Liver (tissue), 8 donors: ENCODE measurements at regions not wholly inside any gene's neighbourhood (a gene's known extent, or its start where the extent isn't known, plus 50 kb on each side); places are given as distances from the start of the nearest gene placed in this dataset.

Source experiments
- DNase-seq: peaks from one replicate; pipeline ENCODE4 v3.0.0-alpha.2; 2017; ENCODE audit warnings: low spot score
- H3K27ac ChIP-seq, 2 donors: one replicate each; pipeline ENCODE4 v1.7.0; 2013; ENCODE audit warnings: inconsistent platforms in 2 of 2, low read length in 2 of 2, control low read depth in 1 of 2, low read depth in 1 of 2, mild to moderate bottlenecking in 1 of 2
- H3K27me3 ChIP-seq, 4 donors: one replicate each; pipeline versions ENCODE4 v1.6.1 to v1.7.0; 2013; ENCODE audit warnings: low read length in 3 of 4, inconsistent platforms in 1 of 4, mild to moderate bottlenecking in 1 of 4, moderate library complexity in 1 of 4; ENCODE audit not compliant: control insufficient read depth in 4 of 4, insufficient read depth in 4 of 4
- H3K36me3 ChIP-seq, 4 donors: one replicate each; pipeline versions ENCODE4 v1.6.1 to v1.7.0; 2013; ENCODE audit warnings: low read length in 3 of 4, mild to moderate bottlenecking in 3 of 4, low read depth in 1 of 4, moderate library complexity in 1 of 4; ENCODE audit not compliant: control insufficient read depth in 4 of 4, insufficient read depth in 3 of 4
- H3K4me1 ChIP-seq, 4 donors: one replicate each; pipeline versions ENCODE4 v1.6.1 to v1.7.0; 2013; ENCODE audit warnings: low read length in 3 of 4, mild to moderate bottlenecking in 3 of 4, moderate library complexity in 1 of 4; ENCODE audit not compliant: control insufficient read depth in 4 of 4, insufficient read depth in 4 of 4
- H3K4me3 ChIP-seq, 3 donors: one replicate each; pipeline versions ENCODE4 v1.6.1 to v1.7.0; 2013; ENCODE audit warnings: low read length in 3 of 3, control low read depth in 1 of 3, low read depth in 1 of 3, mild to moderate bottlenecking in 1 of 3
- H3K9ac ChIP-seq, 2 donors: one replicate each; pipeline ENCODE4 v1.7.0; 2013; ENCODE audit warnings: low read length in 2 of 2, mild to moderate bottlenecking in 2 of 2, moderate library complexity in 2 of 2, control low read depth in 1 of 2, low read depth in 1 of 2
- H3K9me3 ChIP-seq, 4 donors: one replicate each; pipeline versions ENCODE4 v1.6.1 to v1.7.0; 2013; ENCODE audit warnings: low read length in 3 of 4; ENCODE audit not compliant: control insufficient read depth in 4 of 4
- ATF3 ChIP-seq: IDR thresholded peaks from 2 replicates; pipeline ENCODE4 v1.6.1; 2016; ENCODE audit warnings: antibody characterized with exemption
- CTCF ChIP-seq: fragments of 150-350 bp; IDR thresholded peaks from 2 replicates; pipeline ENCODE4 v1.5.1; 2017; ENCODE audit warnings: improper control_type of control experiment, low read depth, low read length; ENCODE audit not compliant: missing input control
- EGR1 ChIP-seq, 2 donors: IDR thresholded peaks; 2 replicates each; pipeline ENCODE4 v1.6.1; 2016 to 2018; ENCODE audit warnings: antibody characterized with exemption in 2 of 2, low read depth in 2 of 2
- FOXA1 ChIP-seq: IDR thresholded peaks from 2 replicates; pipeline ENCODE4 v1.6.1; 2016; ENCODE audit warnings: antibody characterized with exemption
- FOXA2 ChIP-seq: IDR thresholded peaks from 2 replicates; pipeline ENCODE4 v1.6.1; 2016; ENCODE audit warnings: antibody characterized with exemption
- GABPA ChIP-seq, 2 donors: IDR thresholded peaks in 1 of 2; conservative IDR thresholded peaks in 1 of 2; 2 replicates each; pipeline ENCODE4 v1.6.1; 2016; ENCODE audit warnings: antibody characterized with exemption in 2 of 2, mild to moderate bottlenecking in 1 of 2, moderate library complexity in 1 of 2
- HNF4A ChIP-seq, 2 donors: conservative IDR thresholded peaks; 2 replicates each; pipeline ENCODE4 v1.6.1; 2016; ENCODE audit warnings: antibody characterized with exemption in 2 of 2, mild to moderate bottlenecking in 2 of 2
- HNF4G ChIP-seq: IDR thresholded peaks from 2 replicates; pipeline ENCODE4 v1.6.1; 2016; ENCODE audit warnings: antibody characterized with exemption
- JUND ChIP-seq, 2 donors: IDR thresholded peaks; 2 replicates each; pipeline ENCODE4 v1.6.1; 2016; ENCODE audit warnings: antibody characterized with exemption in 2 of 2
- MAX ChIP-seq: IDR thresholded peaks from 2 replicates; pipeline ENCODE4 v1.6.1; 2016; ENCODE audit warnings: antibody characterized with exemption
- NR2F2 ChIP-seq: IDR thresholded peaks from 2 replicates; pipeline ENCODE4 v1.6.1; 2016; ENCODE audit warnings: antibody characterized with exemption
- RAD21 ChIP-seq, 2 donors: IDR thresholded peaks; 2 replicates each; pipeline ENCODE4 v1.6.1; 2016; ENCODE audit warnings: antibody characterized with exemption in 2 of 2, mild to moderate bottlenecking in 2 of 2
- REST ChIP-seq: IDR thresholded peaks from 2 replicates; pipeline ENCODE4 v1.6.1; 2016; ENCODE audit warnings: antibody characterized with exemption, mild to moderate bottlenecking
- RXRA ChIP-seq, 2 donors: IDR thresholded peaks; 2 replicates each; pipeline ENCODE4 v1.6.1; 2017 to 2018; ENCODE audit warnings: antibody characterized with exemption in 2 of 2, mild to moderate bottlenecking in 1 of 2
- SP1 ChIP-seq: IDR thresholded peaks from 2 replicates; pipeline ENCODE4 v1.6.1; 2018; ENCODE audit warnings: antibody characterized with exemption, mild to moderate bottlenecking
- TAF1 ChIP-seq: conservative IDR thresholded peaks from 2 replicates; pipeline ENCODE4 v1.6.1; 2016; ENCODE audit warnings: antibody characterized with exemption, mild to moderate bottlenecking
- YY1 ChIP-seq: IDR thresholded peaks from 2 replicates; pipeline ENCODE4 v1.6.1; 2016; ENCODE audit warnings: antibody characterized with exemption, mild to moderate bottlenecking
- ZBTB33 ChIP-seq: IDR thresholded peaks from 2 replicates; pipeline ENCODE4 v1.6.1; 2016; ENCODE audit warnings: antibody characterized with exemption
- WGBS: extraction: QIAGEN DNeasy Blood & Tissue Kit; methylation state at CpG from one replicate; pipeline ENCODE4 v1.1.7; 2013; 5-methylcytosine and 5-hydroxymethylcytosine counted together
- donor health status: healthy.
- donor health status: healthy.
- donor health status: healthy.
- donor health status: healthy.
- donor health status: healthy.

GRCh38 chr15:81915990-81916389 is 129.8 kb downstream of the MEX3B start:
- H3K9ac ChIP-seq: no peak overlapping the region
- TF ChIP-seq FOXA1: no peak
- TF ChIP-seq CTCF: no peak
- TF ChIP-seq SP1: no peak
- no peak for TF ChIP-seq NR2F2
- no peak for TF ChIP-seq ATF3
- no peak for TF ChIP-seq FOXA2
- TF ChIP-seq MAX: no peak
- no peak for TF ChIP-seq YY1
- no peak for TF ChIP-seq GABPA (IDR thresholded peaks at IDR 0.05 in 1 of 2, conservative IDR thresholded peaks at IDR 0.05 in 1 of 2)
- TF ChIP-seq RAD21 (IDR thresholded peaks at IDR 0.05): no peak
- TF ChIP-seq RXRA (IDR thresholded peaks at IDR 0.05): no peak
- no peak for TF ChIP-seq HNF4G
- TF ChIP-seq ZBTB33: no peak
- no peak for TF ChIP-seq HNF4A (conservative IDR thresholded peaks at IDR 0.05)
- no peak for TF ChIP-seq REST
- TF ChIP-seq TAF1: no peak
- no peak for TF ChIP-seq JUND (IDR thresholded peaks at IDR 0.05)
- TF ChIP-seq EGR1 (IDR thresholded peaks at IDR 0.05; ENCODE audit: low read depth in 2 of 2): no peak
- no peak for DNase-seq
- peaks cover 0 to 13% (median 8%) of the 10 kb centered on the region in 4 donors for H3K9me3 ChIP-seq
- no peaks in the 10 kb centered on the region for H3K27me3 ChIP-seq
- no peak overlapping the region for H3K27ac ChIP-seq
- 93% methylated on average over 5 of the region's 5 CpGs for WGBS
- no peaks in the 10 kb centered on the region for H3K36me3 ChIP-seq
- no peak overlapping the region for H3K4me3 ChIP-seq
- H3K4me1 ChIP-seq: peaks cover 2 to 16% (median 10%) of the 10 kb centered on the region in 4 donors
